Neural cell (in vitro differentiated cells): ENCODE measurements at regions not wholly inside any gene's neighbourhood (a gene's known extent, or its start where the extent isn't known, plus 50 kb on each side); places are given as distances from the start of the nearest gene placed in this dataset.
"Not testable (repeated sequence)": the region's sequence is repeated elsewhere in the genome, so short reads cannot be mapped to it uniquely, and the experiment has no call there.

Experiments used
- H2AFZ ChIP-seq: fragments of 200-600, 300-800 bp; sonication (generic), shearing (Covaris generic); 2 replicates; pipeline ENCODE4 v1.6.0; 2014; ENCODE audit warnings: low read depth, mild to moderate bottlenecking, antibody characterized with exemption, low read length, moderate library complexity
- H3F3A ChIP-seq: fragments of 200-600 bp; shearing (Covaris generic); 2 replicates; pipeline ENCODE4 v1.6.1; 2016; ENCODE audit warnings: mild to moderate bottlenecking, moderate library complexity, mixed read lengths, antibody characterized with exemption, low read length; ENCODE audit not compliant: insufficient read depth, poor library complexity, severe bottlenecking
- H3K27ac ChIP-seq: fragments of 200-600, 300-800 bp; sonication (generic), shearing (Covaris generic); 2 replicates; pipeline ENCODE4 v1.5.1; 2014; ENCODE audit warnings: mild to moderate bottlenecking, low read length, moderate library complexity
- H3K27me3 ChIP-seq: fragments of 300-800, 200-600 bp; sonication (generic), shearing (Covaris generic); 2 replicates; pipeline ENCODE4 v1.6.0; 2014; ENCODE audit warnings: mild to moderate bottlenecking, low read depth, low read length, moderate library complexity; ENCODE audit not compliant: insufficient read depth
- H3K36me3 ChIP-seq: fragments of 300-800, 200-600 bp; sonication (generic), shearing (Covaris generic); 2 replicates; pipeline ENCODE4 v1.5.1; 2014; ENCODE audit warnings: mild to moderate bottlenecking, antibody characterized with exemption, low read length, moderate library complexity; ENCODE audit not compliant: insufficient read depth
- H3K4me2 ChIP-seq: fragments of 300-800, 200-600 bp; sonication (generic), shearing (Covaris generic); 2 replicates; pipeline ENCODE4 v1.6.0; 2014; ENCODE audit warnings: mild to moderate bottlenecking, low read length
- H3K4me3 ChIP-seq: fragments of 300-800, 200-600 bp; sonication (generic), shearing (Covaris generic); 2 replicates; pipeline ENCODE4 v1.5.1; 2014; ENCODE audit warnings: mild to moderate bottlenecking, low read length, moderate library complexity
- H3K79me2 ChIP-seq: fragments of 200-600 bp; shearing (Covaris generic); replicated peaks from 2 replicates; pipeline ENCODE4 v1.6.0; 2014; ENCODE audit warnings: mild to moderate bottlenecking, low read length, moderate library complexity; ENCODE audit not compliant: insufficient read depth
- H3K9ac ChIP-seq: fragments of 300-800, 200-600 bp; sonication (generic), shearing (Covaris generic); 2 replicates; pipeline ENCODE4 v1.6.1; 2016; ENCODE audit warnings: mild to moderate bottlenecking, low read length, mixed read lengths
- H3K9me2 ChIP-seq: fragments of 200-600 bp; shearing (Covaris generic); 2 replicates; pipeline ENCODE4 v1.6.1; 2016; ENCODE audit warnings: mild to moderate bottlenecking, low read length, mixed read lengths; ENCODE audit not compliant: insufficient read depth
- H3K9me3 ChIP-seq: fragments of 200-600, 300-800 bp; sonication (generic), shearing (Covaris generic); 2 replicates; pipeline ENCODE4 v1.6.1; 2016; ENCODE audit warnings: mild to moderate bottlenecking, mixed run types, low read length, moderate library complexity, mixed read lengths
- H4K20me1 ChIP-seq: fragments of 200-600 bp; shearing (Covaris generic); 2 replicates; pipeline ENCODE4 v1.6.1; 2016; ENCODE audit warnings: mild to moderate bottlenecking, mixed run types; ENCODE audit not compliant: insufficient read depth
- CTCF ChIP-seq: fragments of 450-650 bp; IDR thresholded peaks from 2 replicates; pipeline ENCODE4 v1.5.1; 2014; ENCODE audit warnings: antibody characterized with exemption, mild to moderate bottlenecking, moderate library complexity; ENCODE audit not compliant: poor library complexity, severe bottlenecking
- EP300 ChIP-seq: fragments of 450-650 bp; conservative IDR thresholded peaks from 2 replicates; pipeline ENCODE4 v1.6.1; 2014; ENCODE audit warnings: antibody characterized with exemption, mild to moderate bottlenecking, moderate library complexity; ENCODE audit not compliant: poor library complexity, severe bottlenecking
- EZH2 ChIP-seq: fragments of 200-600, 300-800 bp; shearing (Covaris generic), sonication (generic); IDR thresholded peaks from 2 replicates; pipeline ENCODE4 v1.6.1; 2014; ENCODE audit warnings: antibody characterized with exemption, low read length, borderline replicate concordance, mild to moderate bottlenecking; ENCODE audit not compliant: insufficient read depth, poor library complexity, severe bottlenecking
- MXI1 ChIP-seq: fragments of 450-650 bp; conservative IDR thresholded peaks from 2 replicates; pipeline ENCODE4 v1.6.1; 2014; ENCODE audit warnings: antibody characterized with exemption, mild to moderate bottlenecking; ENCODE audit not compliant: poor library complexity, severe bottlenecking
- POLR2AphosphoS5 ChIP-seq: IDR thresholded peaks from 2 replicates; pipeline ENCODE4 v1.6.1; 2012
- RAD21 ChIP-seq: fragments of 450-650 bp; conservative IDR thresholded peaks from 2 replicates; pipeline ENCODE4 v1.6.1; 2014; ENCODE audit warnings: antibody characterized with exemption, mild to moderate bottlenecking, moderate library complexity
- REST ChIP-seq: IDR thresholded peaks from 2 replicates; pipeline ENCODE4 v1.6.1; 2012; ENCODE audit warnings: borderline replicate concordance
- SMC3 ChIP-seq: fragments of 450-650 bp; conservative IDR thresholded peaks from 2 replicates; pipeline ENCODE4 v1.6.1; 2014; ENCODE audit warnings: antibody characterized with exemption, mild to moderate bottlenecking, moderate library complexity; ENCODE audit not compliant: poor library complexity
- TAF1 ChIP-seq: IDR thresholded peaks from 2 replicates; pipeline ENCODE4 v1.6.1; 2012; ENCODE audit warnings: low read depth

DNA sequence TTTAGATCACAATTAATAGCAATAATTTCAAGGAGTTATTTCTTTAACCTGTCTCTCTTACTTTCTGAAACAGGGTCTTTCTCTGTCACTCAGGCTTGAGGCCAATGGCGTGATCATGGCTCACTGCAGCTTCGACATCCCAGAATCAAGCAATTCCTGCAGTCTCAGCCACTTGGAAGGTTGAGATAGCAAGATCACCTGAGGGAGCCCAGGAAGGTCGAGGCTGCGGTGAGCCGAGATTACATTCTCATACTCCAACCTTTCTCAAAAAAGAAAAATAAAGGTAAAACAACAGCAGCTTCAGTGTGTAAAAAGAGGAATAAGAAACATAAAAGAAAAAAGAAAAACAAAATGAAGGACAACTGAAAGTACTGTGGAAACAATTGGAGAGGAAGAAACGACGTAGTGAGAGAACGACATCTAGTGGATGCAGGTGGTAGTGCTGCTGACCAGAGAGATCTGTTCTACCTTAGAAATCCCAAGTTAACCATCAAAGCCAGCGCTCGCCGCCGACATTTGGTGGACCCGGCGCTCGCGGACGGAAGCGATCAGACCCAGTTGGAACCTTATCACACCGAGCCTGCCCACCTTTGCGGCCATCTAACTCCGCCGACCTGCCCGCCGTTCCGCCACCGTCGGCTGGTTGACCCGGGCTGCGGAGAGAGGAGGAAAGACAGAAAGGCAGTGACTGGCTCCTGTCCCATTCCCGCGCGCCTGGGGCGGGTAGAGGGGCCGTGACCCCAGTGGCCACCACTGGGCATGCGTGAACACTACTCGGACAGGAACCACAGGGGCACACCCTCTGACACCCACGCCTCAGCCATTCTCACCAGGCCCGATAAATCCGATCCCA lies 196.1 kb downstream of the ALG10 start:
- Histone ChIP-seq H3K4me3 (no peak overlapping the region), H3K4me2 (no peak overlapping the region), H3K9me3 (peaks cover 3% of the 10 kb centered on the region), H4K20me1 (no peaks in the 10 kb centered on the region), H2AFZ (no peak overlapping the region), H3K9ac (no peak overlapping the region), H3K27ac (no peak overlapping the region), H3K36me3 (no peaks in the 10 kb centered on the region), H3F3A (no peaks in the 10 kb centered on the region), H3K79me2 (no peaks in the 10 kb centered on the region), H3K27me3 (no peaks in the 10 kb centered on the region), H3K9me2 (no peaks in the 10 kb centered on the region)
- TF ChIP-seq EZH2 = no peak
- peak; percentile 54 for TF ChIP-seq CTCF
- TF ChIP-seq RAD21 = peak; percentile 60
- TF ChIP-seq SMC3 = peak; percentile 64

- peaks cover 3% of the 10 kb centered on the region for H3K9me3 ChIP-seq
- H2AFZ ChIP-seq = no peak overlapping the region
- H3K27me3 ChIP-seq = no peaks in the 10 kb centered on the region
- no peaks in the 10 kb centered on the region for H3K79me2 ChIP-seq
- no peak overlapping the region for H3K4me3 ChIP-seq
- no peak overlapping the region for H3K9ac ChIP-seq
- no peaks in the 10 kb centered on the region for H3K36me3 ChIP-seq
- H3K4me2 ChIP-seq = no peak overlapping the region
- no peak overlapping the region for H3K27ac ChIP-seq
- no peaks in the 10 kb centered on the region for H3F3A ChIP-seq
- TF ChIP-seq SMC3 = no peak
- H3K9me2 ChIP-seq = no peaks in the 10 kb centered on the region
- H4K20me1 ChIP-seq = no peaks in the 10 kb centered on the region
Measured at GRCh38 chr12:34219046-34219770, 196.9 kb downstream of the ALG10 start.

GRCh38 chr12:34220079-34220478 lies 197.8 kb downstream of the ALG10 start:
- H3K27ac ChIP-seq, H3K36me3 ChIP-seq, H3K4me2 ChIP-seq, H4K20me1 ChIP-seq, H3K27me3 ChIP-seq, H3K79me2 ChIP-seq, H3K9ac ChIP-seq, H3K9me2 ChIP-seq, H2AFZ ChIP-seq, H3K4me3 ChIP-seq, H3K9me3 ChIP-seq, H3F3A ChIP-seq: not testable (repeated sequence)

DNA sequence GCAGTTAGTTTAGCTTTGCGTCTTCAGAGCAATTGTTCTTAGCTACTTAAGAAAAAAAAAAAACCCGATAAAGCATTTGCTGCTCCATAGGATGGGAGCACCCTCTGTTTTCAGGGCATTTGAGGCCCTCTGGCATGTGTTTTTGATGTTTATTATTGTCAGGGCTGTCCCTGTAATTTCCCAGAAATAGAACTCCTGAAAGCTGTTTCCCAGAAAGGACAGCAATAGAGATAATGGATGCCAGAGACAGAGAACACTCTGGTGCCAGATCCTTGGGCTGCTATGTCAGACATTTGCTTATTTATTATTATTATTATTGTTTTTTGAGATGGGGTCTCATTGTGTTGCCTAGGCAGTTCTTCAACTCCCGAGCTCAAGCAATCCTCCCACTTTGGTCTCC lies 201.3 kb downstream of the ALG10 start:
- Histone ChIP-seq H3K4me2 (no peak overlapping the region), H3K79me2 (no peaks in the 10 kb centered on the region), H3K9me2 (no peaks in the 10 kb centered on the region), H3K9me3 (peaks cover 3% of the 10 kb centered on the region), H3K27ac (no peak overlapping the region), H4K20me1 (no peaks in the 10 kb centered on the region), H2AFZ (no peak overlapping the region), H3K9ac (no peak overlapping the region), H3K36me3 (no peaks in the 10 kb centered on the region), H3K4me3 (no peak overlapping the region), H3F3A (no peaks in the 10 kb centered on the region), H3K27me3 (no peaks in the 10 kb centered on the region)
- TF ChIP-seq MXI1 (no peak), EZH2 (no peak), SMC3 (no peak), CTCF (no peak), TAF1 (no peak), RAD21 (no peak), EP300 (no peak), REST (no peak), POLR2AphosphoS5 (no peak)
